Heart left ventricle (tissue), 13 donors: ENCODE measurements at regions not wholly inside any gene's neighbourhood (a gene's known extent, or its start where the extent isn't known, plus 50 kb on each side); places are given as distances from the start of the nearest gene placed in this dataset.

ENCODE experiments used
- POLR2A ChIP-seq, 2 donors: fragments of 450-650 bp; IDR thresholded peaks; one replicate each; pipeline ENCODE4 v1.6.1; 2017; ENCODE audit warnings: antibody characterized with exemption in 2 of 2, mild to moderate bottlenecking in 2 of 2, moderate library complexity in 2 of 2
- TF ChIP-seq, protein P1 (sequence below), 12 donors: fragments of 200-600 bp; sonication (generic) in 4 of 12; IDR thresholded peaks; one replicate each; pipeline versions ENCODE4 v1.5.0 to v1.8.0; 2018 to 2022; ENCODE audit warnings: antibody characterized with exemption in 12 of 12, mild to moderate bottlenecking in 5 of 12
- donor health status: ischemic (EF 13 %, LVEDD 7.1; RV severe dilation, severe dysfunction).
- donor health status: DM: no; HTN: yes; CAD: no.
- donor health status: DM: no; HTN: no; CAD: no.
- donor health status: ischemic (EF 25% LVEDD 6.9; RV normal size, moderate dysfunction).
- donor health status: ischemic (EF 25% LVEDD 5.7; RV mildly dilated, moderate dysfunction).
- donor health status: ischemic (EF 35%, LVEDD 5.7; RV mildly dilated, moderate dysfunction).
- donor health status: nonischemic (EF 11% LVEDD 7.7; RV severe dilation, severe dysfunction).
- donor health status: DM: yes; HTN: yes; CAD: no.
- donor health status: PGD.
- donor health status: ischemic (EF 29% LVEDD 5.4; RV normal size, mild dysfunction).
- donor health status: nonischemic (EF 23%, LVEDD 6.1; RV moderate dilation, normal function).

DNA sequence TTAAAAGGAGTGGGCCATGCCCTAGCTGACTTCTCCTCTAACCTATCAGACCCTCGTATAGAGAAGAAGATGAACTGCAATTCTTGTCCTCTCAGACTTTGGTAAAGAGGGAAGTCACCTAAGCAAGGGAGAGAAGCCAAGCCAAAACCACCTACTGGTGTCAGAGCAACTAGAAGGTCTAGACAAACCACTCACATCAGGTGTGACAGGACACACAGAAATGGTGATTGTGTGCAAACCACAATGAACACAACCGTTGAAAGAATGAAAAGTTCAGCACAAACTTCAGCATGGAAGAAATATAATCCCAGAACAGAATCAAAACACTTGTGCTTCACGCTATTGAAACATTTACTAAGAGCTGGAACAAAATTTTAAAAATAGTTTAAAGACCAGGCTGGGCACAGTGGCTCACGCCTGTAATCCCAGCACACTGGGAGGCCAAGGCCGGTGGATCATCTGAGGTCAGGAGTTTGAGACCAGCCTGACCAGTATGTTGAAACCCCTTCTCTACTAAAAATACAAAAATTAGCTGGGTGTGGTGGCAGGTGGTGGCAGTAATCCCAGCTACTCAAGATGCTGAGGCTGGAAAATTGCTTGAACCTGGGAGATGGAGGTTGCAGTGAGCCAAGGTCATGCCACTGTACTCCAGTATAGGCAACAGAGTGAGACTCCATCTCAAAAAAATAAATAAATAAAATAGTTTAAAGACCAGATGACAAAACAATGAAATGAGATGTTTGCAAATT, 56.2 kb upstream of the NTF3 start:
- TF ChIP-seq, protein P1, sequence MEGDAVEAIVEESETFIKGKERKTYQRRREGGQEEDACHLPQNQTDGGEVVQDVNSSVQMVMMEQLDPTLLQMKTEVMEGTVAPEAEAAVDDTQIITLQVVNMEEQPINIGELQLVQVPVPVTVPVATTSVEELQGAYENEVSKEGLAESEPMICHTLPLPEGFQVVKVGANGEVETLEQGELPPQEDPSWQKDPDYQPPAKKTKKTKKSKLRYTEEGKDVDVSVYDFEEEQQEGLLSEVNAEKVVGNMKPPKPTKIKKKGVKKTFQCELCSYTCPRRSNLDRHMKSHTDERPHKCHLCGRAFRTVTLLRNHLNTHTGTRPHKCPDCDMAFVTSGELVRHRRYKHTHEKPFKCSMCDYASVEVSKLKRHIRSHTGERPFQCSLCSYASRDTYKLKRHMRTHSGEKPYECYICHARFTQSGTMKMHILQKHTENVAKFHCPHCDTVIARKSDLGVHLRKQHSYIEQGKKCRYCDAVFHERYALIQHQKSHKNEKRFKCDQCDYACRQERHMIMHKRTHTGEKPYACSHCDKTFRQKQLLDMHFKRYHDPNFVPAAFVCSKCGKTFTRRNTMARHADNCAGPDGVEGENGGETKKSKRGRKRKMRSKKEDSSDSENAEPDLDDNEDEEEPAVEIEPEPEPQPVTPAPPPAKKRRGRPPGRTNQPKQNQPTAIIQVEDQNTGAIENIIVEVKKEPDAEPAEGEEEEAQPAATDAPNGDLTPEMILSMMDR (IDR thresholded peaks at IDR 0.05), result no peak
- no peak for TF ChIP-seq POLR2A (IDR thresholded peaks at IDR 0.05)
